Effector CD4-positive, alpha-beta T cell (primary cell): ENCODE measurements at regions not wholly inside any gene's neighbourhood (a gene's known extent, or its start where the extent isn't known, plus 50 kb on each side); places are given as distances from the start of the nearest gene placed in this dataset.
"Not testable (repeated sequence)": the region's sequence is repeated elsewhere in the genome, so short reads cannot be mapped to it uniquely, and the experiment has no call there.

ENCODE experiments used
- DNase-seq: peaks from one replicate; pipeline ENCODE4 v3.0.0-alpha.2; 2020

DNA sequence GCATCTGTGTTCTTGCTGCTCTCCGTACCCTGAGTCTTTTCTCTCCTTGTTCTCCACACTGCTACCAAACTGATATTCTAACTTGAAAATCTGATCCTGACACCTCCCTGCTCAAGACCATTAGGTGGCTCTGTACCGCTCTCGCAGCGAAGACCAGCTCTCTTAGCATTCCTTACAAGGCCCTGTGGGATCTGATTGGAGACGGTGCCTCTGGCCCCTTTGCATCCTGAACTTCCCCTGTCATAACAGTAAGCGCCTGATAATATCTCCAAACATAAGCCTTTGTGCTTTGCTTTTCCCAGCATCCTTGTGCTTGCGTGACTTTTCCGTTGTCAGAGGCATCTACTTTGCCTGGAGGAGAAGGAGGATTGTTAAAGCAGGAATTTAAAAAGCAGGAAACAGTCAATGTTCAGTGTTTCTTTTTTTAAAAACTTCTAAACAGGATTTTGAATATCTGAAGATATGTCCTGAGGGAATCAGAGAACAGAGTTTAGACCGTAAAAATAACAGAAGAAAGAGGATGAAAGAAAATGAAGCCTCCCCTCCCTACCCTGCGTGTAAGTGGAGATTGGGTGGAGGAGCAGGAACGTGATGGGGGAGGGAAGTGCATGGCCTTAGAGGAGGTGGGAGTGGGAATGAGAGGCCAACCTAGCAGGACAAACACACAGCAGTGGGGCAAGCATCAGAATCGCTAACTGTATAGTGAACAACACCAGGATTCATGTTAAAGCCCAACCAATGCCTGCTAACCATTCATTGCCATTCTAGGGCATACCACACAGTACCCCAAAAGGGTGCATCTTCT lies 89.2 kb upstream of the STMND1 start:
- DNase-seq = no peak

DNA sequence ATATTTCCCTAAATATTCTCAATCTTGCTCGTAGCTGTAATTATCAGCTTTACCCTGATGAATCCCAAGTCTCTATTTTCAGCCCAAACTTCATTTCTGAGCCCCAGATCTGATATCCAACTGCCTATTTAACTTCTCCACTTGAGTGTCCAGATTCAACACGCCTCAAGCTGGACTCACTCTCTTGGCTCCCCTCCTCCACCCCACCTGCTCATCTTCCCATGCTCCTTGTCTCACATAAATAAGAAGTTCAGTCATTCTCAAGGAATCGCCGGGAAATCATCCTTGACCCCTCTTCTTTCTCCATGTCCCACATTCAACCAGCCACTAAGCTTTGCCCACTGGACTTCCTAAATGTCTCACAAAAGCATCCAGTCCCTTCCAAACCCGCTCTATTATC lies 89.9 kb upstream of the STMND1 start:
- DNase-seq = no peak

- DNase-seq = no peak
Observed at GRCh38 chr6:17007749-17008148, 94.1 kb upstream of the STMND1 start.

DNA sequence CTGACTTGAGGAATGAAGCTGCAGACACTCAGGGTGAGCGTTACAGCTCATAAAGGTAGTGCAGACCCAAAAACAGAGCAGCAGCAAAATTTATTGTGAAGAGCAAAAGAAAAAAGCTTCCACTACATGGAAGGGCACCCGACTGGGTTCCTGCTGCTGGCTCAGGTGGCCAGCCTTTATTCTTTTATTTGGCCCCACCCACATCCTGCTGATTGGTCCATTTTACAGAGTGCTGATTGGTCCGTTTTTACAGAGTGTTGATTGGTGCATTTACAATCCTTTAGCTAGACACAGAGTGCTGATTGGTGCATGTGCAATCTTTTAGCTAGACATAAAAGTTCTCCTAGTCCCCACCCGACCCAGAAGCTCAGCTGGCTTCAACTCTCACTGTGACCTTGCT lies 95.3 kb upstream of the STMND1 start:
- DNase-seq = no peak

- no peak for DNase-seq
Observed at GRCh38 chr6:17004269-17004668, 97.6 kb upstream of the STMND1 start.

GRCh38 chr6:17002123-17002522 lies 99.7 kb upstream of the STMND1 start:
- no peak for DNase-seq

- no peak for DNase-seq
Observed at GRCh38 chr6:17001188-17001587, 100.7 kb upstream of the STMND1 start.

GRCh38 chr6:16999491-17000436 lies 102.1 kb upstream of the STMND1 start:
- no peak for DNase-seq

DNA sequence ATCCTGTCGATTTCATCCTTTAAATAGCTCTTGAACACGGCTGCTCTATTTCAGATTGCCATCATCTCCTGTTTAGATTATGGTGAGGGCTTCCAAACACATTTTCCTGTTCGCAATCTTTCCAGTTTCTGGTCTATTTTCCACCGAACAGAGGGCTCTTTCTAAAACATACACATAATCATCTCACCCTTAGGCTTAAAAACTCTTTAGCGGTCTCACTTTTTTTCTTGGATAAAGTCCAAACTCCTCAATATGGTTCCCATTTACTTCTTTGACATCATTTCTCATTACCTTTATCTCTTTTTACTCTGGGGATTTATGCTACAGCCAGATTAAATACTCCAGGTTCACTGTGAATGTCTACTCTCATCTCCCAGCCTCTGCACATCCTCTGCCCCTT lies 103.4 kb upstream of the STMND1 start:
- DNase-seq = no peak

DNA sequence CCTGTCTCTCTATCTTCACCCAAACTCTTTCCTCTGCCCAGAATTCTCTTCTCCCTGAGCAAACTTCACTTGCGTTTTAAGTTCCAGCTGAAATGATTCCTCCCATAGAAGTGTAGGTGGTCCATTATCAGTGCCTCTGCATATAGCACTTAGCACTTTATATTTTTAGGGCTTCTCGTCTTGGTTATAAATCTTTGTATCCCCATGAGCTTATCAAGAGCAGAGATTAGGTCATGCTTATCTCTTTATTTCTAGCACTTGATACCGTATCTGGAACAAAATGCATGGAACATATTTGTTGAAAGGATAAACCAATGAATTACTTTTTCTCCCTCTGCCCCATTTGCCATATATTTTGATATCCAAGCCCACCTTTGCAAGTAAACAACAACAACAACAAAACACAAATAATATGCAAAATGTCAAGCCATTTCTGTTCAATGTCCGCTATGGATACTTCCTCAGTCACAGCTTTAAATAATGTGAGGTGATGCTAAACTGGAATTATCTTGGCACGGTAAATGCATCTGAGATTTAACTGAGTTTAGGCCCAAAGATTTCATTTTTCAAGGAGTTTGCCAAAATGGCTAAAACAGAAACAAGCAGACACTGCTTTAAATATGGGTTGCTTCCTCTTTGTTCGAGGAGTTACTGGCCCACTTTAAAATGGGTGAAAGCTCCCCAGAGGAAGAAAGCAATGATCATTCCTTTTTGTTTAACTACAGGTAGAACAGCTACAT lies 106.2 kb upstream of the STMND1 start:
- DNase-seq = no peak

- DNase-seq = no peak
Observed at GRCh38 chr6:16993396-16993795, 108.5 kb upstream of the STMND1 start.

- DNase-seq = no peak
Observed at GRCh38 chr6:16991981-16992629, 109.7 kb upstream of the STMND1 start.

DNA sequence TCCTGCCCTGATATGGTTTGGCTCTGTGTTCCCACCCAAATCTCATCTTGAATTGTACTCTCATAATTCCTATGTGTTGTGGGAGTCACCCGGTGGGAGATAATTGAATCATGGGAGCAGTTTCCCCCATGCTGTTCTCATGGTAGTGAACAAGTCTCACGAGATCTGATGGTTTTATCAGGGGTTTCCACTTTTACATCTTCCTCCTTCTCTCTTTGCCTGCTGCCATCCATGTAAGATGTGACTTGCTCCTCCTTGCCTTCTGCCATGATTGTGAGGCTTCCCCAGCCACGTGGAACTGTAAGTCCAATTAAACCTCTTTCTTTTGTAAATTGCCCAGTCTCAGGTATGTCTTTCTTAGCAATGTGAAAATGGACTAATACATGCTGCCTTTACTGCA lies 111.9 kb upstream of the STMND1 start:
- not testable (repeated sequence) for DNase-seq

DNA sequence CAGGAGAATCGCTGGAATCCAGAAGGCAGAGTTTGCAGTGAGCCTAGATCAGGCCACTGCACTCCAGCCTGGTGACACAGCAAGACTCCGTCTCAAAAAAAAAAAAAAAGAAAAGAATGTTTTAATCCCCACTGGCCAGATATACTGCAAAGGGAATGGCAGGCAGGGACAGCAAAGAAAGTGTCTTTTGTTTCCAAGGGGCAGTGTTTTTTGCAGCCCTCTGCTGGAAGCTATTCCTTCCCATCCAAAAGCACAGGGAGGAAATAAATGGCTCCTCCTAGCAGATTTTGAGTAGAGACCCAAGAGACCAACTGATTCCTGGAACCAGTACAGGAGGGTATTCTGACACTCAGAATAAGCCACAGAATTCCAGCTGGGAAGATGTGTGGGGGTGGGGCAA lies 112.5 kb upstream of the STMND1 start:
- no peak for DNase-seq

DNA sequence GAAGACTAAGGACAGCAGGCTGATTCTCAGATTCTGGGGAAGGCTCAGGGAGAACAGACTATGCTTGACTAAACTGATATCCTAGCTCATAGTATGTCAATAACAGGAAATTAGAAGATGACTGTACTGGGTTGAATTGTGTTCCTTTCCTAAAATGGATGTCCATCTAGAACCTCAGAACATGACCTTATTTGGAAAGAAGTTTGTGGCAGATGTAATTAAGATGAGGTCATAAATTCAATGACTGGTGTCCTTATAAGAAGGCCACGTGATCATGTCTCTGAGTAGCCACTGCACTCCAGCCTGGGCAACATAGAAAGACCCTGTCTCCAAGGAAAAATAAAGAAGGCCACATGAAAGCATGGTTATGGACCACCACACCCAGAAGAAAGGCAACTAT lies 113.9 kb upstream of the STMND1 start:
- DNase-seq = no peak

- DNase-seq = no peak
Observed at GRCh38 chr6:16985513-16986284, 116.2 kb upstream of the STMND1 start.

GRCh38 chr6:16982807-16983206 lies 119.0 kb upstream of the STMND1 start:
- no peak for DNase-seq

- no peak for DNase-seq
Observed at GRCh38 chr6:16979677-16980370, 122.0 kb upstream of the STMND1 start.

DNA sequence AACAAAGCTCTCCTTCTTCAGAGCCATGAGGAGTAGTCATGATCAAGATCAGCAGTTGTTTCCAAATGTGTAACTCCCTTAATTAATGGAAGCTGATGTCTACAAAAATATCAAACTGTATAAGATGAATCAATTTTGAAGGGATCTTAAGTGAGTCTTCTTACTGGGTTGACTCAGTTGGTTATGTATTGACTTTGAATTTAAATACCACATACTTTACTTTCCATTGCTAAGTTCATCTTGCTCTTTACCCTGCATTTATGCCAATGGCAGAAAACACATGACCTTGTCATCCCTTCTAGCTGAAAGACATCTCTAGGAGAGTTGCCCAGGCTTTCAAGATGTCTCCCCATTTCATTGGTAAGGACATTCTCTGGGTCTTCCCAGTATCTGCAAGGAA lies 123.2 kb upstream of the STMND1 start:
- no peak for DNase-seq

GRCh38 chr6:16976385-16977183 lies 125.3 kb upstream of the STMND1 start:
- DNase-seq = no peak
